ENCODE measurements at regions not wholly inside any gene's neighbourhood (a gene's known extent, or its start where the extent isn't known, plus 50 kb on each side); places are given as distances from the start of the nearest gene placed in this dataset.

- TF ChIP-seq CTCF (conservative IDR thresholded peaks at IDR 0.05; ENCODE audit: low read length), result no peak
- TF ChIP-seq EZH2phosphoT487 (IDR thresholded peaks at IDR 0.05; ENCODE audit: borderline replicate concordance), result no peak
Observed at GRCh38 chr1:245091171-245091621, 63.6 kb upstream of the KIF26B start.

Measured in Loucy (cell line).